ENCODE measurements at regions not wholly inside any gene's neighbourhood (a gene's known extent, or its start where the extent isn't known, plus 50 kb on each side); places are given as distances from the start of the nearest gene placed in this dataset.

DNA sequence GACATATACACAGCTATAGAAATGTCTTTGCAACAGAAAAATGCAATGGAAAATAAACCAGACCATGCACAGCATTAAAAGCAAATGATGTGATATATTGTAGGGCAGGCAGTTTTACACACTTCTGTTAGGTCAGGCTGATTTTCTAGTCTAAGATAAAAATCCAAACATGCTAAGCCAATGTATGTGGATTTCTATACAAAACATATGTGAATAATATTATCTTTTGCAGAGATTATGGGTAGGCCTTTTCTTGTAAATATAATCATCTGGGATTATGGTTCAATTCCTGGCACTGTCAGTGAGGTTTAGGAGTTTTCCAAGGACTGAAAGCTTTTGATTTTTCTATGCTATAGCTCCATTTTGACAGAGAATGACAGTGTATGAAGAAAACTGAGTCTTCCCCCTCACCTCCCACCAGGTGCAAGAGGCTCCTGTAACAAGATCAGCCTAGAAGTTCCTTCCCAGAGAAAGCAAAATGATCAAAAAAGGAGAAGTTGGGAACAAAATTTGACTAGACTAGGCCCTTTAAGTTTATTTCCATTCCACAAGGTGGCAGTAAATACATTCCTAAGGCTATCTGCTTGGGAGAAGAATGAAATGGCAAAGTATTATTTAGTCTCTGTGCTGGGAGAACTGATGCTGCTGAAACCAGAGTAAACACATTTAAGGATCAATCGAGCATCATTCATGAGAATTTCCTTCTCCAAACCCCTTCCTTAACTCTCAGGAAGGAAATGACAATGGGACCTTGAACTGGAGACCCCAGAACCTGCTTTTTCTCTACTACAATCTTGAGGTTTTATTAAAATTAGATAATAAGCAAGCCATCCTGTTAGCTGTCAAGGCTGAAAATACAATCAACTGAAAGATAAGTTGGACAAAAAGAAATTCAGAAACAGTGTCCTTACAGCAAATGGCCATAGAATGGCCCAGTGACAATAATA lies 133.0 kb upstream of the TUT7 start:
- WGBS, 2 donors, result 0% methylated on average over 1 of the region's 1 CpG
- Histone ChIP-seq H3K4me1 (ENCODE audit: control insufficient read depth in 5 of 5, insufficient read depth in 5 of 5, low read length in 5 of 5) (peaks cover 0 to 7% (median 0%) of the 10 kb centered on the region in 5 donors), H3K27ac (ENCODE audit: low read depth in 1 of 2, low read length in 1 of 2) (no peak overlapping the region), H3K27me3 (ENCODE audit: control insufficient read depth in 3 of 3, insufficient read depth in 3 of 3, low read length in 2 of 3) (no peaks in the 10 kb centered on the region), H3K4me3 (no peak overlapping the region), H3K36me3 (ENCODE audit: control insufficient read depth in 4 of 4, insufficient read depth in 4 of 4, low read length in 4 of 4) (no peaks in the 10 kb centered on the region), H3K9me3 (ENCODE audit: control insufficient read depth in 4 of 4, insufficient read depth in 3 of 4, low read length in 3 of 4) (no peaks in the 10 kb centered on the region), H3K9ac (ENCODE audit: insufficient read depth in 1 of 2, low read length in 2 of 2) (no peak overlapping the region)
- ATAC-seq (ENCODE audit: insufficient read depth, low FRiP score) (peak; percentile 73), DNase-seq (peak in 2 of 3 donors; percentile 88)
- TF ChIP-seq CTCF (IDR thresholded peaks at IDR 0.05; ENCODE audit: control extremely low read depth, extremely low read depth), result peak; percentile 50

DNA sequence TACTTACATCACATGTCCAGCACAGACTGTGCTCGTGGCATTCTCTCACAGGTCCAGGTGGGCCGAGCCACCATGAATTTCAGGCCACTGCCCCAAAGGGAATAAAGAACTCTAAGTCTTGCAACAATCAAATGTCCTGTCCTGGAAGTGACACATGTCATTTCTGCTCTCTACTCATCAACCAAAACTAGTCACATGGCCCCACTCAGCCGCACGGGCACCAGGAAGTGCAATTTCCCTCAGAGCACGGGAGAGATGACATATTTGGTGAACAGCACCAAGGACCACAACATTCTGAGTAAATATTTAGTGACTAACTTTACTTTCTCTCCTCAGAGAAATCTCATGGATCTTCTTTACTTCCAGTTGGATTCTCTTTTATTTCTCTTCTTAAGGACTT lies 131.1 kb upstream of the TUT7 start:
- H3K4me3 ChIP-seq, result no peak overlapping the region
- ATAC-seq (ENCODE audit: insufficient read depth, low FRiP score), result no peak
- H3K9ac ChIP-seq (ENCODE audit: insufficient read depth in 1 of 2, low read length in 2 of 2), result no peak overlapping the region
- 45 to 51% methylated on average over 5 of the region's 5 CpGs for WGBS, 2 donors
- DNase-seq, result no peak
- H3K4me1 ChIP-seq (ENCODE audit: control insufficient read depth in 5 of 5, insufficient read depth in 5 of 5, low read length in 5 of 5), result peaks cover 0 to 7% (median 0%) of the 10 kb centered on the region in 5 donors
- H3K9me3 ChIP-seq (ENCODE audit: control insufficient read depth in 4 of 4, insufficient read depth in 3 of 4, low read length in 3 of 4), result peaks cover 0 to 3% (median 0%) of the 10 kb centered on the region in 4 donors
- H3K27ac ChIP-seq (ENCODE audit: low read depth in 1 of 2, low read length in 1 of 2), result no peak overlapping the region
- no peaks in the 10 kb centered on the region for H3K27me3 ChIP-seq (ENCODE audit: control insufficient read depth in 3 of 3, insufficient read depth in 3 of 3, low read length in 2 of 3)
- H3K36me3 ChIP-seq (ENCODE audit: control insufficient read depth in 4 of 4, insufficient read depth in 4 of 4, low read length in 4 of 4), result no peaks in the 10 kb centered on the region
- TF ChIP-seq CTCF (IDR thresholded peaks at IDR 0.05; ENCODE audit: control extremely low read depth, extremely low read depth), result no peak

- H3K27ac ChIP-seq (ENCODE audit: low read depth in 1 of 2, low read length in 1 of 2), result no peak overlapping the region
- peaks cover 0 to 3% (median 0%) of the 10 kb centered on the region in 4 donors for H3K9me3 ChIP-seq (ENCODE audit: control insufficient read depth in 4 of 4, insufficient read depth in 3 of 4, low read length in 3 of 4)
- ATAC-seq (ENCODE audit: insufficient read depth, low FRiP score) (no peak), DNase-seq (no peak)
- TF ChIP-seq CTCF (IDR thresholded peaks at IDR 0.05; ENCODE audit: control extremely low read depth, extremely low read depth), result no peak
- H3K9ac ChIP-seq (ENCODE audit: insufficient read depth in 1 of 2, low read length in 2 of 2), result no peak overlapping the region
- no peaks in the 10 kb centered on the region for H3K27me3 ChIP-seq (ENCODE audit: control insufficient read depth in 3 of 3, insufficient read depth in 3 of 3, low read length in 2 of 3)
- peaks cover 0 to 7% (median 0%) of the 10 kb centered on the region in 5 donors for H3K4me1 ChIP-seq (ENCODE audit: control insufficient read depth in 5 of 5, insufficient read depth in 5 of 5, low read length in 5 of 5)
- no peak overlapping the region for H3K4me3 ChIP-seq
- H3K36me3 ChIP-seq (ENCODE audit: control insufficient read depth in 4 of 4, insufficient read depth in 4 of 4, low read length in 4 of 4), result no peaks in the 10 kb centered on the region
Measured at GRCh38 chr9:86483496-86483895, 129.3 kb upstream of the TUT7 start.

Measured in lung (tissue), 11 donors.